GM19463 (cell line): ENCODE measurements at regions not wholly inside any gene's neighbourhood (a gene's known extent, or its start where the extent isn't known, plus 50 kb on each side); places are given as distances from the start of the nearest gene placed in this dataset.
"Not testable (repeated sequence)": the region's sequence is repeated elsewhere in the genome, so short reads cannot be mapped to it uniquely, and the experiment has no call there.

ENCODE experiments used
- ATAC-seq: cut with Tn5 transposase; IDR thresholded peaks from one replicate; pipeline ENCODE4 v1.9.1; 2021; ENCODE audit warnings: mild to moderate bottlenecking, moderate library complexity; ENCODE audit not compliant: unreplicated experiment

- no peak for ATAC-seq
Observed at GRCh38 chr5:135279328-135279727, 119.7 kb downstream of the MACROH2A1 start.

GRCh38 chr5:135276151-135276550 is 122.9 kb downstream of the MACROH2A1 start:
- no peak for ATAC-seq

GRCh38 chr5:135273212-135273611 is 125.8 kb downstream of the MACROH2A1 start:
- ATAC-seq = no peak

- no peak for ATAC-seq
Observed at GRCh38 chr5:135272311-135272805, 126.7 kb downstream of the MACROH2A1 start.

- ATAC-seq = no peak
Observed at GRCh38 chr5:135271533-135272310, 127.3 kb downstream of the MACROH2A1 start.

- no peak for ATAC-seq
Observed at GRCh38 chr5:135269931-135270421, 129.1 kb downstream of the MACROH2A1 start.

- ATAC-seq = no peak
Observed at GRCh38 chr5:135269199-135269598, 129.8 kb downstream of the MACROH2A1 start.

- ATAC-seq = no peak
Observed at GRCh38 chr5:135266975-135267374, 132.1 kb downstream of the MACROH2A1 start.

- ATAC-seq = no peak
Observed at GRCh38 chr5:135266303-135266635, 132.8 kb downstream of the MACROH2A1 start.

GRCh38 chr5:135265497-135266302 is 133.3 kb downstream of the MACROH2A1 start:
- no peak for ATAC-seq

GRCh38 chr5:135264451-135265440 is 134.3 kb downstream of the MACROH2A1 start:
- no peak for ATAC-seq

GRCh38 chr5:135263022-135263668 is 135.9 kb downstream of the MACROH2A1 start:
- ATAC-seq = no peak

- ATAC-seq = no peak
Observed at GRCh38 chr5:135262364-135262763, 136.7 kb downstream of the MACROH2A1 start.

GRCh38 chr5:135260108-135260507 is 138.9 kb downstream of the MACROH2A1 start:
- not testable (repeated sequence) for ATAC-seq

- ATAC-seq = no peak
Observed at GRCh38 chr5:135255461-135256178, 143.4 kb downstream of the MACROH2A1 start.

GRCh38 chr5:135254183-135254582 is 144.8 kb downstream of the MACROH2A1 start:
- ATAC-seq = no peak

- ATAC-seq = no peak
Observed at GRCh38 chr5:135253601-135254178, 145.3 kb downstream of the MACROH2A1 start.

- ATAC-seq = no peak
Observed at GRCh38 chr5:135251093-135251492, 147.9 kb downstream of the MACROH2A1 start.

- ATAC-seq = no peak
Observed at GRCh38 chr5:135250671-135251070, 148.4 kb downstream of the MACROH2A1 start.
